GM18498 (cell line): ENCODE measurements at regions not wholly inside any gene's neighbourhood (a gene's known extent, or its start where the extent isn't known, plus 50 kb on each side); places are given as distances from the start of the nearest gene placed in this dataset.

Source experiments
- ATAC-seq: cut with Tn5 transposase; IDR thresholded peaks from one replicate; pipeline ENCODE4 v1.9.1; 2021; ENCODE audit warnings: mild to moderate bottlenecking, moderate library complexity; ENCODE audit not compliant: unreplicated experiment

DNA sequence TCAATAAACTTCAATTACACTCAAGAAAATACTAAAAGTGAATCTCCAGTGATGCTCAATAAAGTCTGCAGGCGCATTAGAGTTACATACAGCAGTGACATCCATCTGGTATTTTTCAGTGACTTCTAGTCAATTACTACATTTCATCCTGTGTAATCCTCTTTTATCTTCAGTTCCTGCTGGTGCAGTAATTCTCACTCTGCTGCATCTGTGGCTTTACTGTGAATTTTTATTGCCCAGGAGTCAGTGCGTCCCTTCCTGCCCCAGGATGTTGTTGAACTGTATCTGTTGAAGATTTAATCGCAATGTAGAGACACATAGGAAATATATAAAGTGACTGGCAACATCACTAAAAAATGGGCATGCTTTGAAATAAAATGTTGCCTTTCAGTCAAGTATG lies 196.3 kb upstream of the TMTC4 start:
- no peak for ATAC-seq

DNA sequence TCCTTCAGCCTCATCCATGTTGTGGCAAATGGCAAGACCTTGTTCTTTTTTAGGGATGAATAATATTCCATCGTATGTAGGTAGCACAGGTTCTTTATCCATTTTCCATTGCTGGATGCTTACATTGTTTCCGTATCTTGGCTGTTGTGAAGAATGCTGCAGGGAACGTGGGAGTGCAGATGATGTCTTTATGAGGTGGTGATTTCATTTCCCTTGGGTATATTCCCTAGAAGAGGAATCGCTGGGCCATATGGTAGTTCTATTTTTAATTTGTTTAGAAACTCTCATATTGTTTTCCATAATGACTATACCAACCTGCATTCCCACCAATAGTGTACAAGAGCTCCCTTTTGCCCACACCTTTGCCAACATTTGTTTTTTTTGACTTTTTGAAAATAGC lies 186.3 kb upstream of the TMTC4 start:
- no peak for ATAC-seq

DNA sequence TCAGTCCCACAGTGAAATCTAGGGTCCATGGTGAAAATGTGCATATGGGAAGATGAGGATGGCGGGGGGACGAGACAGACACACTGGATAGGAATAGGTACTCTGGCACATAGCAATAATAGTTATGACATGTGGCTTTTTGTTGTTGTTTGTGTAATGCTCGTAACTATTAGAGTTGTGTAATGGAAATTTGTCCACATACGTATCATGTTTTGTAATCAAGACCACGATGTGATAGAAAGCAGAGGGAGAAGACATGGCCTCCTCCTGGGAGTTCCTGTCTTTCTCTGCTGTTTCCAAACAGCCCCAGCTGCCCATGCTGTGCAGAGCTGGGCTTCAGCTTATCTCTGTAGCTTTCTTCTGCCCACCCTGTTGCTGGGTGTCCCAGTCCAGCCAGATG lies 185.3 kb upstream of the TMTC4 start:
- no peak for ATAC-seq

DNA sequence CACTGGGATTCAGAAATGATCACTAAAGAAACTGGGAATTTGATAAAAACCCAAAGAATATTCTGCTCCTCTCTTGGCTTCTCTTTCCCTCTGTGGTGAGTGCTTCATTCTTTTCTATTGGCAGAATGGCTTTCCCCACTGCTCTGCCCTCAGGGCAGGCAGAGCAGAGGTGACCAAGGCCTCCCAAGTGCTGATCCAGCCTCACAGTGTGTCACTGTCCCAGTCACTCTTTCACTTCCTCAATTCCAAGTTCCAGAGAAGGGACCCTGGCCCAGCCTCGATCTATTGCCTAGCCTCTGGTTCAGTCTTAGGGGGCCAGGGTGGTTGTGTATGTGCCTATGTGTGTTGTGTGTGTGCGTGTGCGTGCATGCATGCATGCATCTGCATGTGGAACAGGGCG lies 180.6 kb upstream of the TMTC4 start:
- no peak for ATAC-seq

DNA sequence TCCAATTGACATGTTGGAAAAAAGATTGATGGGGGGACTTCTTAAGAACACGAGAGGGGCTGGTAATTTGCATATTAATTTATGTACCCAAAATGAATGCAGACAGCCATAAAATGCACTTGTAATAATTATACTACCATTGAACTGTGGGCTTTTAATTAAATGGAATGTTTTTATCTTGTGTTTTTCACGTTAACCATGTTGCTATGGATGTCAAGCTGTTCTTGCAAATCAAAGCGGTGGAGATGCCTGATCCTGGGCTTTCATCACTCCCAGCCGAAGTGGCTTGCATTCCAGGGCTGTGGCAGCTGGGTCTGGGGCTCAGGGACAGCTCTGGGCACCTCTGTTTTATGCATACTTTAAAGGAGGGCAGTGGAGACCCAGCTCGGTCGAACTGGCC lies 179.4 kb upstream of the TMTC4 start:
- no peak for ATAC-seq

DNA sequence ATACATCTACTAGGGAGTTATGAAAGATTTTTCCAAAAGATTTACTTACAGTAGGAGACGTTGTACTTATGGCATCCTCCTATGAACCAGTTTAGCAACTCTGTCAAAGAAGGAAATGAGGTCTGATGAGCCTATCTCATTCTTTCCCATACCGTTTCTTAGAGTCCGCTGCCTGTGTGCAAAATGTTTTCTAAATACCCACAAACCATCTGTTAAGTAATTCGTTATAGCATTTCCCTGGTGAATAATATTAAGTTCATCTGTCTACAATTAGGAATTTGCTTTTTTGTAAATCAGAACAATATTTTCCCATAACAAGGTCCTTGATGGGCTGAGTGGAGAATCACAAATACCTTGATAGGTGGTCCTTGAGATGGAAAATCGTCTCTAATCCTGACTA lies 178.8 kb upstream of the TMTC4 start:
- no peak for ATAC-seq

DNA sequence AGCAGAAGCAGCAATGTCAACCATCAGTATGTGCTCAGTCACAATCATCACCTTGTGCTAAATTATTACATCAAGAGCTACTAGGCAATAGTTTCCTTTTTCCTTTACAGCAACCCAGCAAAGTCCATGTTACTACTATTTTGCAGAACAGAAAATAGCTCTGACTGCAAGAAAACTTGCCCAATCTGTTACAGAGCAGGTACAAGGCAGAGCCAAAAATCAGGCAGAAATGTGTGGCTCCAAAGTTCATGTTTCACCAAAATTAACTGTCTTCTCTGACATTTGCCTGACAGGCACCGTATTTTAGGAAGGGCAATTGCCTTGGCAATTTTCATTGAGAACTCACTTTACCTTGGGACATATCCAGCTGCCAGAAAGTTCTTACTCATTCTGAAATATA lies 177.6 kb upstream of the TMTC4 start:
- no peak for ATAC-seq

DNA sequence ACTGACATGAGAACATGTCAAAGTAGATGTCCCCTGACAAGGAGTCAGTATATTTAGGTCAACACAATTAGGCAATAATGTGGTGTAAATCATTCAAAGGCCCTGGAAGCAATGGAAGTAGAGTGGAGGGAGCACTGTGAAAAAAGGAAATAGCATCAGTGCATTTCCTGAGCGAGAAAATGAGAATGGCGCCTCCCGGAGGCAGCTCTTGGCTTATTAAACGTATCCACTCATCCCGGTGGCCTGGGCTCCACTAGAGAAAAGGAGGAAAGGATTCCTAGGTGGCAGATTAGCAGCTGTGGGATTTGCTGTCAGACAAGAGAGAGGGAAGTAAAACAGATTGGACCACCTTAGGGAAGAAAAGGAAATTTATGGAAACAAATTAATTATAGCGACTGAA lies 173.7 kb upstream of the TMTC4 start:
- no peak for ATAC-seq

DNA sequence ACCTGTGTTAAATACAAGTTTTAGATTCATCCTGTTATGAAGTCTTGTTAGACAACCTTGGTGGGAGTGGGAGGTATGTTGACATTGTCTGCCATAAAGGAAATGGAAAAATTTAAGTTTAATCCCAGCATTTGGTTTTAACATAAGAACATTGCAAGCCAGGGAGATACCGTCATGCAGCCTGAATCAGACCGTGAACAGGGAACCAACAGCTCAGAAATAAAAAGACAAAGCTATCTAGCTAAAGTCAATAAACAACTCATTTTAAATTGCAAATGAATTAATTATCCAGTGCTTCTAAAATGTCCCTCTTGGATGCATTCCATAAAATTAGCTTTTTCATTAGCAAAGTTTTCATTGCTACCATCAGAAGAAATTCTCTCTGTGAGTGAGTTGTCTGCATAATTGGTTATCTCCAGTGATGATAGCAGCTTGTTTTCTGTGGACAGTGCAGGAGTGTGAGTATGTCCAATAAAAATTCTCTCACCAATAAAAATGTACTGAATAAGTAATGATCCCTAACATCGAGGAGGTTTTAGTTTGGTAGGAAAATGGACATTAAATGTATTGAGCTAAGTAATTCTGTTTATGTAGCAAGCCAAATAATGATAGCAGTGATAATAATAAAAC lies 170.6 kb upstream of the TMTC4 start:
- ATAC-seq = no peak

DNA sequence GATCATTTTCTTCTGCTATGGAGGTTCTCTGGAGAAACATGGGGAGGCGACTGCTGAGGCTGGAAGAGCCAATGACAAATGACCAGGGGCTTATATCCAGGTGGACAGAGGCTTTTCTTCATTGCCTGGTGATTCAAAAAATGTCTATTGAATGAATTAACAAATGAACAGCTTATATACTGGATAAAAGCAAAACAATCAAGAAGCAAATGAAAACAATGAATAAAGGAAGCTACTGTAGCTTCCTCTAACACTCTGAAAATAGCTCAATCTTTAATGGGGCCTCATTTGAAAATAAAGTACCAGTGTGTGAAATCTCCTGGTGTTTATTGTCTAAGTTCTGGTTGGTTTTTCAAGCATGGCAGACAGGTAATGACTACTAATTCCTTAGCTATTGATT lies 167.5 kb upstream of the TMTC4 start:
- no peak for ATAC-seq

DNA sequence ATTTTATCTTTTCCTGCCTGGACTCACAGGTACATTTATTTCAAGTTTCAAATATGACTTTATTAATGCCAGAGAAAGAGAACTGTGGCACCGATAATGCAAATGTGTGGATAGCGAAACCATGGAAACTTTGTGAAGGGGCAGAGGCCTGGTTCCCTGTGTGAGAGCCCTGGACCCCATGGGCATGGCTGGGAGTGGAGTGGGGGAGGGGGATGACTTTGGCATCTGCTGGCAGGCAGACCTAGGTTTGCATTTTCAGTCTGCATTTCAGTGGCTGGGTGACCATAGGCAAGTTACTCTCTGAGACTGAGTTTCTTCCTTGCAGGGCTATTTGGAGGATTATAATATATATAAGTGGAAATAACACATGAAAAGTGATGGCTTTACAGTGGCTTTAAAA lies 163.8 kb upstream of the TMTC4 start:
- ATAC-seq = no peak

DNA sequence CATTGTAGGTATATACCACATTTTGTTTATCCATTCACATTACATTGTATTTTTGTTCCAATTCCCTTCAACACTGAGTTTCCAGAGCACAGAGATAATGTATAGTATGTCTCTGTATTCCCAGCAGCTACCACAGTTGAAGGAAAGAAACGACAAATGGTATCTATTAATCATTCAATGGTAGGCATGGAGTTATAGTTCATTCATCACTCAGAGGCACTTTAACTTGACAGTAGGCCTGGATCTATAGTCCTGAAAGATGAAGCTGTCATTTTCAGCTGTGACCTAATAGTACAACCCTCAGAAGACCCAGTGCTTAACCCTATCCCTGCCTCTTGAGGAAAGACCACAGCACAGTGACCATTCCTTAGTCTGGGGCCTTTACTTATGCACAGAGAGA lies 163.0 kb upstream of the TMTC4 start:
- ATAC-seq = no peak

DNA sequence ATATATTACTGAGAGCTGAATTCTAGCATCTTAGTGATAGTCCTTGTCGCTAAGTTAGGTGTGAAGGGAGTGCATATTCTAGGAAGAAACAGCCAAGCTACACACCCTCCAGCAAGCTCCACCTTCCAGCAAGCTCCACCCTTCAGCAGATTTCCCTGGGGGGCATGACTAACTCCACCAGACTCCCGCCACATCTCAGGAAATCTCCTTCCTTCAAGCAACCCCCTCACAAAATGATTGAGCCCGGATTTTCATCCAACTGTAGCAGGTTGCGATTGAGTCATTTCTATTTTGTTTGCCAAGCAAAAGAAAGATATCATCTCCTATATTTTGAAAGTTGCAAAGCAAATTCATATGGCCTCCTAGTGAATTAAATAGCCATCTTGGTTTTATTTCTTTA lies 162.1 kb upstream of the TMTC4 start:
- ATAC-seq = no peak

DNA sequence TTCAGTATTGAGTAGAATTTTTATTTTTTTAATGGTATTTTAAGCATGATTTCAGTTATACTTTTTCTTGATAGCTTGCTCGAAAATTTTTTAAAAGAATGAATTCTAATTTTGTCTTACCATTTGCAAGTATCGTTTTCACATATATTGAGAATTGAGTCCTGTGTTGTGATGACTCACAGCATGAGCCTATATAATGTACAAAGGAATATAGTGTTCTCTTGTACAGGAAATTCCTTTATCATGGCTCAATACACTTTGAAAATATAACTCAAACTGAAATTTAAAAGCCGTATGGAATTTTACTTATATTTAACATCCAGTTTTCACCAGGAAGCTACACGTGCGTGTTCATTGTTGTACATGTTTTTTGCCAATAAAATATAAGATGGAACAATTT lies 161.1 kb upstream of the TMTC4 start:
- ATAC-seq = no peak

DNA sequence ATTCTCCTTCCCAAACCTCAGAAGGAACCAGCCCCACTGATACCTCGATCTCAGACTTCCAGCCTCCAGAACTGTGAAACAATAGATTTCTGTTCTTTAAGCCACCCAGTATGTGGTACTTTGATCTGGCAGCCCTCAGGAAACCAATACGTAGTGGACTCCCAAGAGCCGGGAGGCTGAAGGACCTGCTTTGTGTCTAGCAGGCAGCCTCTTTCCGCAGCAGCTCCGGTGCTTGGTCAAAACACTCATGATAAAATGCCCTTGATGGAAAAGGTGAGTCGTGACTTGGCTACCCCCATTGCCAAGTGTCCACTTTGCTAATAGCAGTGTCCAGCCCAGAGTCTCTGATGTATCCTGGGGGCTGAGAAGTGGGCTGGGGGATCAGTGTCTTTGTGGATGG lies 158.8 kb upstream of the TMTC4 start:
- ATAC-seq = no peak

DNA sequence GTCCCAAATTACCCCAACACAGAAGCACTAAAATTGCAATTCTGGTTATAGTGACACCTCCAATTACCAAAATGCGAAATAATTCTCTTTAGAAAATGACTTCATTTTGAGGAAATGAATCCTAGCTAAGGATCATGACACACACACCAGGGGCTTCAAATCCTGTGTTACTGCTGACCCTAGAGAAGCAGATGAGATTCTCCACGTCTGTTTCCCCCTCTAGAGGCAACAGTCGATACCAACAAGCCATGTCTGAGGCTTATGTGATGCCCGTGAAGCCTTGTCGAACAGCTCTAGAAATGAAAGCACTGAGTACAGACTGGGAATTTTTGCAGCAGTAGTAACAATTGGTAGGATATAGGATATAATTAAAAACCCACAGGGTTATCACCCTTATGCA lies 153.6 kb upstream of the TMTC4 start:
- no peak for ATAC-seq

DNA sequence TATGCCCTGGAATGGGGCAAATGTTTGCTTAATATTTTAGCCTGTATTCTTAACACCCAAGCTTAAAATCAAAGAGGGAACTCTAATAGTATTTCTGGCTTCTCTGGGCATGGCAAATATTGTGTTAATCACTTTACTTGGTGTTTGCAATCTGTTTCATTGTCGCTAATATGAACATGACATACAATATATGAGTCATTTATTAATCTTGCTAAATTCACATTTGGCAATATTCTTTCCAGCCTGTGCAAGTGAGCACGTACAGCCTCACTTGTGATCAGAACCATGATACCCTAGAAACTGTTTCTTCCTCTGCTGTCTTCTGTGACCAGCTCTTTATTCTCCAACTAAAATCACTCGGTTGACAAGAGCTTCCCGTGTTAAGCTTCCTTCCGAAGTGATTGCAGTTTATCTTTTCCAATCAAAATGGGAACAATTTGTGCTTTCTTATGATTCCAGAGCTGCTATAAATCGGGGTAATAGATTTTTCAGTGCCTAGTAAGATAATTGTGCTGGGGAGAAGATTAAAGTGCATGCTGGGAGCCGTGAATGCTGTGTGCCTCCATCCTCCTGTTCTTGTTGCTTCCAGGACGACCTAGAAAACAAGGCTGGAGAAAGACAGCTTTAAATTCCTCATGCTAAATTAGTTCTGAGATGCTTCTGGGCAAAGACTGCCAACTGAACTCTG lies 153.0 kb upstream of the TMTC4 start:
- ATAC-seq = no peak

DNA sequence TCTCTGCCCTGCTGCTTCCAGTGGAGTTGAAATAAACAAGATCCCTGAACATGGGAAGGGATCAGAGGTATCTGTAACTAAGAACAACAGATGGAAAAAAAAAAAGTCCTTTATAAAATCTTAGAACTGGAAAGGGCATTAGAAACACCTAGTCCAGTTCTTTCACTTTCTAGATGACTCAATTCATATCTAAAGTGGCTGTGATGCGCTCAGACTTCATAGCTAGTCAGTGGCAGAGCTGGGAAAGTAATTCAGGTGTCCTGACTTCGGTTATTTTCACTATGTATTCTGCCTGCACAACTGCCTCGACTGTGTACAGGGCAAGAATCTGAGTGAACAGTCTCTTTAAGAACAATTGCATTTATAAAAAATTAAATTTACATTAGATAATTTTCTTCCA lies 151.8 kb upstream of the TMTC4 start:
- ATAC-seq = peak; percentile 51

DNA sequence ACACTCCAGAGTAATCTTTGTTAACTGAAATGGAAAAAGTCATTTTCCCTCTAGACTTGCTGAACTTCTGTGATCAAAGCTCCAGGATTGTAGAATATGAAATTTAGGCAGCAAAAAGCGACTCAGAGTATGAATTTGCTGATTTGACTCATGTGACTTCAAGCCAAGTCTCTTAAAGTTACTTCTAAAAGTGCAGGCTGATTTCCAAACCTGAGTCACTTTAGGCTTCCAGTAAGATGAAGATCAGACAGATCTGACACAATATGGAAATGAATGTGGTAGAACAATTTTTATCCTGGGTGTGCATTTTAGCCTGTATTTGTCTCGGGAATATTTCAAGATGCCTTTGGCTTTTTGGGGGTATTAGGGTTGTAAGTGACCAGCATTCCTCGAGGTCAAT lies 151.0 kb upstream of the TMTC4 start:
- no peak for ATAC-seq

DNA sequence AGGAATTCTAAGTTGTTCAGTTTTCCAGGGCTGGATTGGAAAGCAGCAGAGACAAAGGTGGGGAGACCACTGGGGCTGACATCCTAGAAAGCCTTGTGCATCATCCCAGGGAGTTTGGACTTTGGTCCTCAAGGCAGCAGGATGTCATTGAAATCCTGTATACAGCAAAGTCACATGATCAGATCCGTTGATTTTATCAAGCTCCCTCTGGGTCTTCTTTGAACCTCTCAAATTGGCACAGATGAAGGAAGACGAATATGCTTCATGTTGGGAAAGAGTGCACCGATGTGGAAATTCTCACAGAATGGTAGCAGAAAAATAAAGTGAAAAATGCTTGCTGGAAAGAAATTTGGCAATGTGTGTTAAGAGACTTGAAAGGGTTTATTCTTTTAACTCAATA lies 149.8 kb upstream of the TMTC4 start:
- ATAC-seq = no peak

DNA sequence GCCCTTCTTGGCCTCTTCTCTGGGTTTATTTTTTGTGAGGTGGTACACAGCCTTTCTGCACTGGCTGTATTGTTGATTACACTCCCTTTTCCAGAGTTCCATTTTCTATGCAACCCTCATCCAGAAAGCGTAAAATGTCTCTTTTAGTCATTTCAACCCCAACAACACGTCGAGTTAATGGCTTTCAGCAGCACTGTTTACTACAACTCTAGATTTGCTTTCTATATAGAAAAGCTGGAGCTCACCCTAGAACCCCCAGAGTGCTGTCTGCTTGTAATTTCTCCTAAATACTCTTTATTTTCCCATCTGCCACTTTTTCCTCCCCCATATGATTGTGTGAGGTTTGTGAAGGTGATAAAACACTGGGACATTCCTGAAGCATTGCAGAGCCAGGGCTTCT lies 148.9 kb upstream of the TMTC4 start:
- no peak for ATAC-seq

DNA sequence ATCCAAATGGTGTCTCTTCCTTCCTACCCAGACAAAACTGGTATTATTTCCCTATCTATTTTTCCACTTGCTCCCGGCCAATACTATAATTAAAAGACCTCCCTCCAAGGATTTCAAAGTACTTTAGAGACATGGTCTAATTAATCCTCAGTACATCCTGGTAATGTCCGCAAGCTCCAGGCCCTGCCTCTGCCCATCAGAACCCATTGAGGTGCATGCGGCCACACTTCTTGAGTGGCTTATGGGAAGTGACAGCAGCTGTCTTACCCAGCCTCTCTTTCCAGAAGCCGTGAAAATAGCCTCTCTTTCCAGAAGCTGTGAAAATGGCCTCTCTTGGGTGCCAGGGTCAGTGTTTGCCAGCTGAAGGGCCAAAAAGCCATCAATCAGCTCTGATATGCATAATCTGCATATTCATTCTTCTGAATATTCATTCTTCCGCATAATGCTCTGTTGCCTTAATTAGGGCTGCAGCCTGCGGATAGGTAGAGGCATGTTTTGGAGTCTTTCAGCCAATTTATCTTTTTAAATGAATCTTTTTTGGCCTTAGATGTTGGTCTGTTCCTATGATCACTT lies 148.4 kb upstream of the TMTC4 start:
- no peak for ATAC-seq

DNA sequence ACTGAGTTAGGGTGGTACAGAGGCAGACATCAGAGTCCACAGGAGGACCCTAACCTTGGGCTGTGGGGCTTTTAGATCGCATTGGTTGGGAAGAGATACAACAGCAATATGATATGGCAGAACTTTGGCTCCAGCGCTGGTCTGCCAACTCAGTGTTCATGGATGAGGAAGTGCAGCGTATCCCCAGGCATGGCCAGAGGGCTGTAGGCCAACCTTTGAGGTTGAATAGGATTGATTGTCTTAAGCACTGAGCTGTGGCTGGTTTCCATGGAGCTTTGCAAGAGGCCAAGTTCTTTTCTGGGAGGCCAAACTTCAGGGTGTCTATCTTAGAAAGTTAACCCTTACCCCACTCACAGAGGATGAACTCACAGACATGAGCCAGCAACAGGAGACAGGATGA lies 144.1 kb upstream of the TMTC4 start:
- no peak for ATAC-seq
